Vagina (tissue), 2 donors: ENCODE measurements at regions not wholly inside any gene's neighbourhood (a gene's known extent, or its start where the extent isn't known, plus 50 kb on each side); places are given as distances from the start of the nearest gene placed in this dataset.
"Not testable (repeated sequence)": the region's sequence is repeated elsewhere in the genome, so short reads cannot be mapped to it uniquely, and the experiment has no call there.

Experiments used
- DNase-seq, 2 donors: peaks; one replicate each; pipeline ENCODE4 v3.0.0-alpha.2; 2017; ENCODE audit errors: extremely low spot score in 2 of 2
- H3K27ac ChIP-seq: fragments of 200-600 bp; sonication (generic); one replicate; pipeline ENCODE4 v1.5.1; 2019
- H3K27me3 ChIP-seq: fragments of 200-600 bp; sonication (generic); one replicate; pipeline ENCODE4 v1.5.1; 2019
- H3K36me3 ChIP-seq, 2 donors: fragments of 200-600 bp; sonication (generic); one replicate each; pipeline ENCODE4 v1.5.1; 2017 to 2019
- H3K4me1 ChIP-seq: fragments of 200-600 bp; sonication (generic); one replicate; pipeline ENCODE4 v1.5.1; 2019
- H3K4me3 ChIP-seq, 2 donors: fragments of 200-600 bp; sonication (generic); 1 replicate in 1 of 2; 2 replicates in 1 of 2; pipeline ENCODE4 v1.5.1; 2016 to 2019
- H3K9me3 ChIP-seq: fragments of 200-600 bp; sonication (generic); one replicate; pipeline ENCODE4 v1.5.1; 2019
- CTCF ChIP-seq, 3 experiments: fragments of 450-650 bp in 2 of 3; fragments of 200-600 bp in 1 of 3; sonication (generic) in 1 of 3; IDR thresholded peaks; one replicate each; pipeline ENCODE4 v1.5.1; 2017 to 2019; ENCODE audit warnings: antibody characterized with exemption in 3 of 3, mild to moderate bottlenecking in 2 of 3, moderate library complexity in 2 of 3
- POLR2A ChIP-seq, 2 donors: fragments of 450-650 bp; IDR thresholded peaks; one replicate each; pipeline ENCODE4 v1.6.1; 2017; ENCODE audit warnings: antibody characterized with exemption in 2 of 2, mild to moderate bottlenecking in 2 of 2, moderate library complexity in 2 of 2
- POLR2AphosphoS5 ChIP-seq, 2 donors: sonication (generic); formaldehyde crosslinking; IDR thresholded peaks; one replicate each; pipeline ENCODE4 v1.9.0; 2017; ENCODE audit warnings: antibody characterized with exemption in 2 of 2, mild to moderate bottlenecking in 2 of 2, low read depth in 1 of 2; ENCODE audit not compliant: insufficient read depth in 1 of 2
- intact Hi-C: fragments of 100-400 bp; cut with DNase I; formaldehyde crosslinking; loops from one replicate; pipeline ENCODE4 v1.15.1; 2023

GRCh38 chr12:59491877-59492276 lies 104.0 kb upstream of the SLC16A7 start:
- DNase-seq, result no peak
- Histone ChIP-seq H3K4me3 (no peak overlapping the region), H3K27me3 (no peaks in the 10 kb centered on the region), H3K36me3 (no peaks in the 10 kb centered on the region), H3K4me1 (no peaks in the 10 kb centered on the region), H3K9me3 (no peaks in the 10 kb centered on the region), H3K27ac (no peak overlapping the region)
- intact Hi-C loops, result no loop called here
- no peak for TF ChIP-seq POLR2AphosphoS5 (IDR thresholded peaks at IDR 0.05; ENCODE audit: insufficient read depth in 1 of 2, low read depth in 1 of 2)
- TF ChIP-seq CTCF (IDR thresholded peaks at IDR 0.05), result no peak
- TF ChIP-seq POLR2A (IDR thresholded peaks at IDR 0.05), result no peak

GRCh38 chr12:59486827-59487226 lies 109.0 kb upstream of the SLC16A7 start:
- Histone ChIP-seq H3K36me3 (no peaks in the 10 kb centered on the region), H3K4me1 (no peaks in the 10 kb centered on the region), H3K9me3 (no peaks in the 10 kb centered on the region), H3K27ac (no peak overlapping the region), H3K27me3 (no peaks in the 10 kb centered on the region), H3K4me3 (no peak overlapping the region)
- TF ChIP-seq POLR2A (IDR thresholded peaks at IDR 0.05), result no peak
- no peak for TF ChIP-seq CTCF (IDR thresholded peaks at IDR 0.05)
- no peak for TF ChIP-seq POLR2AphosphoS5 (IDR thresholded peaks at IDR 0.05; ENCODE audit: insufficient read depth in 1 of 2, low read depth in 1 of 2)
- intact Hi-C loops, result no loop called here
- no peak for DNase-seq

- H3K4me3 ChIP-seq, result no peak overlapping the region
- no peaks in the 10 kb centered on the region for H3K36me3 ChIP-seq
- no peaks in the 10 kb centered on the region for H3K9me3 ChIP-seq
- H3K27me3 ChIP-seq, result no peaks in the 10 kb centered on the region
- no peak for DNase-seq
- H3K4me1 ChIP-seq, result no peaks in the 10 kb centered on the region
- no peak for TF ChIP-seq CTCF (IDR thresholded peaks at IDR 0.05)
- no peak for TF ChIP-seq POLR2A (IDR thresholded peaks at IDR 0.05)
- TF ChIP-seq POLR2AphosphoS5 (IDR thresholded peaks at IDR 0.05; ENCODE audit: insufficient read depth in 1 of 2, low read depth in 1 of 2), result no peak
- no peak overlapping the region for H3K27ac ChIP-seq
- intact Hi-C loops, result no loop called here
Measured at GRCh38 chr12:59484575-59484974, 111.3 kb upstream of the SLC16A7 start.

- H3K36me3 ChIP-seq, H3K4me3 ChIP-seq, H3K9me3 ChIP-seq, H3K27ac ChIP-seq, H3K4me1 ChIP-seq, intact Hi-C loops, DNase-seq, H3K27me3 ChIP-seq: not testable (repeated sequence)
Measured at GRCh38 chr12:59474236-59474635, 121.6 kb upstream of the SLC16A7 start.

GRCh38 chr12:59472273-59472672 lies 123.6 kb upstream of the SLC16A7 start:
- no peak overlapping the region for H3K4me3 ChIP-seq
- H3K36me3 ChIP-seq, result no peaks in the 10 kb centered on the region
- H3K9me3 ChIP-seq, result no peaks in the 10 kb centered on the region
- no peak for DNase-seq
- TF ChIP-seq POLR2A (IDR thresholded peaks at IDR 0.05) (no peak), CTCF (IDR thresholded peaks at IDR 0.05) (no peak), POLR2AphosphoS5 (IDR thresholded peaks at IDR 0.05; ENCODE audit: insufficient read depth in 1 of 2, low read depth in 1 of 2) (no peak)
- intact Hi-C loops, result no loop called here
- no peak overlapping the region for H3K27ac ChIP-seq
- H3K27me3 ChIP-seq, result no peaks in the 10 kb centered on the region
- no peaks in the 10 kb centered on the region for H3K4me1 ChIP-seq
